ENCODE measurements at regions not wholly inside any gene's neighbourhood (a gene's known extent, or its start where the extent isn't known, plus 50 kb on each side); places are given as distances from the start of the nearest gene placed in this dataset.

DNA sequence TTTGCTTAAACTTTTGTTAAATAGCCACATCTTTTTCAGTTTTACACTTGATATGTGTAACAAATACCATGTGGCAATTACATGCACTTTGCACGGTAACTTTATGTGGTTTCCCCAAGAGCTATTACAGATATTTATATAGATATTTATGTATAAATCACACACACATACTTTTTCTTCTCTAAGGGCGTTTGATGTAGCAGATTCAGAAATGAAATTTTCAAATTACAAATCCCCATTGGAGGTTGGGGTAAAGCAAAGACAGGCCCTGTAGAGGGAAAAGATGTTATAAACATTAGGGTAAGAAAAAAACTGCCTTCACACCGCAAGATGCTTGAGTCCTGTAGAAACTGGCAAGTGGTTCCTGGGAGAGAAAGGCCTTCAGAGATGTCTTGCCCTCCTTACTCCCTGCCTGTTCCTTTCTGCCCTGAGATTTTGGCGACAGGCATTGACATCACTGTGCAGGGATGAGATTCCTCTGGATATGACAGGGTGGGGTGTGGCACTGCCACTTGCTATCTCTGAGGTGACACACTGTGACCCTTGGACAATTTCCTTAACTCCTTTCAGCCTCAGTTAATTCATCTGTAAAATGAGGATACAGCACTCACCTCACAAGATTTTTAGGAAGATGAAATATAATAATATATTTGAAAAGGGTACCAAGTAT is 177.9 kb upstream of the TUT7 start:
- Mint-ChIP-seq H3K9me3 (no peaks in the 10 kb centered on the region), H3K27ac (no peak overlapping the region), H3K4me1 (no peaks in the 10 kb centered on the region), H3K36me3 (ENCODE audit: low read depth) (no peaks in the 10 kb centered on the region), H3K27me3 (peaks cover 5% of the 10 kb centered on the region), H3K4me3 (no peak overlapping the region)
- ATAC-seq (no peak), DNase-seq (no peak)

DNA sequence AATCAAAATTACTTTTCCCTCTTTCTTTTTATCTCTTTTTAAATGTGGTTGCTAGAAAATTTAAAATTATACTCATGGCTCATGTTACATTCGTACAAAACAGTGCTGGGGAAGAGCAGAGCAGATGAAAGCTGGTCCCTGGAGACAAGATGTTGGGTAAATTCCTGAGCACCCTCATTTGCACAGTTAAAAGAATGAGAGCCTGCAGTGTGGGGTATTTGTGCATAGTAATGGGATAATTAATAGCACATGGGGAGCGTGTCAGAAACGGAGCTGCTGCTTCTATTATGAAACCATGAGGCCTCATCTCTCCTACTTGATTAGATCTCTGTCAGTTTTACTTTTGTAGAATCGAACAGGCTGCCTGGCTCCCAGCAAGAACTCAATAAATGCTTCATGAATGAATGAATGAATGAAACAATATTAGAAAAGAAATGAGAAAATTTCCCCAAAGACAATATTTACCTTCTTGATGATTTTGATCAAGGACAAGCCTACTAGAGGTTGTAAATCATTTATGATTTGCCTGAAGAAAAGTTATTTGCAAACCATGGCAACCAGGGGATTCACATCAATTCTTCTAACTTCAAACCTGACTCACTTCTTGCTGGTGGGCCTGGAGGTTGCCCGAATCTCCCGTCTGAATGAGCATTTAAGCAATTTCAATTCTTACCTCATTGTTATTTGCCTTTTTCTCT is 177.2 kb upstream of the TUT7 start:
- H3K36me3 Mint-ChIP-seq (ENCODE audit: low read depth), result no peaks in the 10 kb centered on the region

DNA sequence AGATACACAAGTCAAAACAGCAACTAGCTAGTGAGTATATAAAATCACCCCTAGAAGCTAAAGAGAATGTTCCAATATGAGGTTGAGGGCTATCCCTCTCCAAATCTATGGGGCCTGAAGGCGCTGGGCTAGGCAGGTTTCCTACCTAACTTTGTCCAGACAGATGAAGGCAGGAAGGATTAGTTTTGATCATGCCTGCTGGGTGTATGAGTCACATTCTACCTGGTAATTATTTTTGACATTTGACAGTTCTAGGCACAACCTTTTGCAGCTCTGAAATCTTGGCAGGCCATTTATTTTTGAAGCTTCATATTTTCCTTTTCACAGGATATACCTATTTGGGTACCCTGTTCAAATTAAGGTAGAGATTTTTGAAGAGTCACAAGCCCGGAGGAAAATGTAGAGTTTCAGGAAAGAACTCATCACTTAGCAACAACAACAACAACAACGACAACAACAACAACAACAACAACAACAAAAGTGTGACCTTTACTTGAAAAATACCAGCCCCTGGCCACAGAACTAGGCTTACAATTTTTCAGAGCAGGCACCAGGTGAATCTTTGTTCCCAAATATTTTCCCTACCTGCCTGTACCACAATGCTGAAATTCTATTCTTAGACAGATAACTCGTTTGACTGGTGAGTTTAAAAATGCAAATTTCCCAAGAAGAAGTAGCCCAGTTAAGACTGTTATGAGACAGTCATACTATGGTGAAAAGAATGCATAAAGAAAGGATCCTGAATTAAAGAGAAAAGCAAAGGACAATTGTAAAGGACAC is 175.5 kb upstream of the TUT7 start:
- no peak overlapping the region for H3K27ac Mint-ChIP-seq
- no peak overlapping the region for H3K4me3 Mint-ChIP-seq
- H3K27me3 Mint-ChIP-seq, result peaks cover 5% of the 10 kb centered on the region
- ATAC-seq, result no peak
- no peak for DNase-seq
- no peaks in the 10 kb centered on the region for H3K36me3 Mint-ChIP-seq (ENCODE audit: low read depth)
- H3K4me1 Mint-ChIP-seq, result no peaks in the 10 kb centered on the region
- no peaks in the 10 kb centered on the region for H3K9me3 Mint-ChIP-seq

More for the DNA sequence above, 177.2 kb upstream of the TUT7 start:
- Mint-ChIP-seq H3K4me3 (no peak overlapping the region), H3K4me1 (no peaks in the 10 kb centered on the region), H3K9me3 (no peaks in the 10 kb centered on the region), H3K27ac (no peak overlapping the region), H3K27me3 (peaks cover 5% of the 10 kb centered on the region)
- DNase-seq (no peak), ATAC-seq (no peak)

- Mint-ChIP-seq H3K27me3 (peaks cover 5% of the 10 kb centered on the region), H3K36me3 (ENCODE audit: low read depth) (no peaks in the 10 kb centered on the region), H3K4me1 (no peaks in the 10 kb centered on the region), H3K27ac (no peak overlapping the region), H3K4me3 (no peak overlapping the region), H3K9me3 (no peaks in the 10 kb centered on the region)
- ATAC-seq (no peak), DNase-seq (no peak)
Measured at GRCh38 chr9:86526021-86526420, 171.8 kb upstream of the TUT7 start.

DNA sequence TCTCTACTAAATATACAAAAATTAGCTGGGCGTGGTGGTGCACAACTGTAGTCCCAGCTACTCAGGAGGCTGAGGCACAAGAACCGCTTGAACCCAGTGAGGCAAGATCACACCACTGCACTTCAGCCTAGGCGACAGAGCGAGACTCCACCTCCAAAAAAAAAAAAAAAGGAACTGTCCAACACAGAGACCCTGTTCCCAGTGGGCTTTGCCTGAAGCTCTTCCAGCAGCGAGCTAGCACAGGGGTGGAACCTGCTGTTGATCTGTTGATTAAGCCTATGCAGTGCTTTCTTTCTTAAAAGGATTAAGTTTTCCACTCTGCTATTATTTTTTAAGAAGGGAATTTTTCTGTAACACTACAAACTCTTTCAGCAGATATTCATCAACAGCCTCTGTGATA is 171.0 kb upstream of the TUT7 start:
- Mint-ChIP-seq H3K36me3 (ENCODE audit: low read depth) (no peaks in the 10 kb centered on the region), H3K27ac (no peak overlapping the region), H3K9me3 (no peaks in the 10 kb centered on the region), H3K4me3 (no peak overlapping the region), H3K4me1 (no peaks in the 10 kb centered on the region), H3K27me3 (peaks cover 5% of the 10 kb centered on the region)
- DNase-seq (no peak), ATAC-seq (no peak)

GRCh38 chr9:86521977-86522376 is 167.8 kb upstream of the TUT7 start:
- H3K27ac Mint-ChIP-seq, result no peak overlapping the region
- DNase-seq (no peak), ATAC-seq (no peak)
- H3K4me3 Mint-ChIP-seq, result no peak overlapping the region
- H3K4me1 Mint-ChIP-seq, result no peaks in the 10 kb centered on the region
- no peaks in the 10 kb centered on the region for H3K36me3 Mint-ChIP-seq (ENCODE audit: low read depth)
- no peaks in the 10 kb centered on the region for H3K27me3 Mint-ChIP-seq
- no peaks in the 10 kb centered on the region for H3K9me3 Mint-ChIP-seq

DNA sequence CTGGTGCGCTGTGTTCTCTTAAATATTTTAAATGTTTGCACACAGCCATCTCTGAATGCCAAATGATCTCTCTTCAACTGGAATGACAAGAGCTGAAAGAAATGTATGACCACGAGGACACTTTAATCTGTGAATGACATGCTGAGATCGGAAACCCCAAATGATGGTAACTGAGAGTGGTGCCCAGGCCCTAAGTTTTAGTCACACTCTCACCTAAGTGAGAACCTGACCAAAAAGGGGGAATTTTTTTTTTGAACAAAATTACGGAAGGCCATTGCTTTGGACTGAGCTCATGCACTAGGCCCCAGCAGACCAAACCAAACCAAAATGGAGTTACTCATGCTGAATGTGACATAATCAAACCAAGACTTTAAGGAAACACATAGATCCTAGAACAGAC is 167.1 kb upstream of the TUT7 start:
- H3K4me3 Mint-ChIP-seq, result no peak overlapping the region
- H3K27ac Mint-ChIP-seq, result no peak overlapping the region
- H3K27me3 Mint-ChIP-seq, result no peaks in the 10 kb centered on the region
- H3K36me3 Mint-ChIP-seq (ENCODE audit: low read depth), result no peaks in the 10 kb centered on the region
- ATAC-seq (no peak), DNase-seq (no peak)
- H3K4me1 Mint-ChIP-seq, result no peaks in the 10 kb centered on the region
- no peaks in the 10 kb centered on the region for H3K9me3 Mint-ChIP-seq

GRCh38 chr9:86519066-86519615 is 164.9 kb upstream of the TUT7 start:
- H3K4me1 Mint-ChIP-seq, result no peaks in the 10 kb centered on the region
- DNase-seq (no peak), ATAC-seq (no peak)
- no peaks in the 10 kb centered on the region for H3K9me3 Mint-ChIP-seq
- H3K4me3 Mint-ChIP-seq, result no peak overlapping the region
- H3K27ac Mint-ChIP-seq, result no peak overlapping the region
- no peaks in the 10 kb centered on the region for H3K27me3 Mint-ChIP-seq
- H3K36me3 Mint-ChIP-seq (ENCODE audit: low read depth), result no peaks in the 10 kb centered on the region

DNA sequence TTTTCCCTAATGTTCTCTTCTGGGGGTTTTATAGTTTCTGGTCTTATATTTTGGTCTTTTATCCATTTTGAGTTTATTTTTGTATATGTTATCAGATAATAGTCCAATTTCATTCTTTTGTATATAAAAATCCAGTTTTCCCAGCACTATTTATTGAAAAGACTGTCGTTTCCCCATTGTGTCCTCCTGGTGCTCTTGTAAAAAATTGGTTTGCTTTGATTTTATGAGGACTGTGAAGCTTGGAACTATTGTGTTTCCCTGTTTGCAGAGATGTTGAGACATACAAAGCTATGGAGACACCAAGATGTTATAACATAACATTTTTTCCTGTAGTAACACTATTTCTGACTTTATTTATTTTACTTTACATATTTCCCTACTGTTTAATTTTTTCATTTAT is 163.3 kb upstream of the TUT7 start:
- H3K36me3 Mint-ChIP-seq (ENCODE audit: low read depth), result no peaks in the 10 kb centered on the region
- no peaks in the 10 kb centered on the region for H3K4me1 Mint-ChIP-seq
- H3K4me3 Mint-ChIP-seq, result no peak overlapping the region
- DNase-seq (no peak), ATAC-seq (no peak)
- H3K27me3 Mint-ChIP-seq, result no peaks in the 10 kb centered on the region
- H3K9me3 Mint-ChIP-seq, result no peaks in the 10 kb centered on the region
- H3K27ac Mint-ChIP-seq, result no peak overlapping the region

GRCh38 chr9:86516564-86516963 is 162.4 kb upstream of the TUT7 start:
- no peak for ATAC-seq
- no peaks in the 10 kb centered on the region for H3K9me3 Mint-ChIP-seq
- H3K4me1 Mint-ChIP-seq, result no peaks in the 10 kb centered on the region
- H3K36me3 Mint-ChIP-seq (ENCODE audit: low read depth), result no peaks in the 10 kb centered on the region
- no peak for DNase-seq
- no peaks in the 10 kb centered on the region for H3K27me3 Mint-ChIP-seq
- H3K4me3 Mint-ChIP-seq, result no peak overlapping the region
- no peak overlapping the region for H3K27ac Mint-ChIP-seq

DNA sequence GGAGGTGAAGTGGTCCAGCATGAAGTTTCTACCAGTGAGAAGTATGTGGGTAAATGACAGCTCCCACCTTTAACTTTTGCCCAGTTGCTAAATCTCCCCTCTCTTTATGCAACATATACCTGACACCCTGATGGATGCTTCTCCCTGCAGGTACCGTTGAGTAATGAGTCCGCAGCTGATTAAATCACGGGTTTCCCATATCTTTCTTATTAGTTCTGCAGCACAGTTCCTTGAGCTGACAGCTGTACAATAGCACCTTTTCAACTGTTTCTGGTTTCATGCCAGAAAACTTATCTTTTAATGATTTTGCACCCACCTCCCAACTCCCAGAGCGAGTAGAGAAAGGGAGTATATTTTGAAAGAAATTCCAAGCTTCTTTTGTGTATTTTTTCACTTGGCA is 161.0 kb upstream of the TUT7 start:
- no peak for ATAC-seq
- H3K4me1 Mint-ChIP-seq, result no peaks in the 10 kb centered on the region

DNA sequence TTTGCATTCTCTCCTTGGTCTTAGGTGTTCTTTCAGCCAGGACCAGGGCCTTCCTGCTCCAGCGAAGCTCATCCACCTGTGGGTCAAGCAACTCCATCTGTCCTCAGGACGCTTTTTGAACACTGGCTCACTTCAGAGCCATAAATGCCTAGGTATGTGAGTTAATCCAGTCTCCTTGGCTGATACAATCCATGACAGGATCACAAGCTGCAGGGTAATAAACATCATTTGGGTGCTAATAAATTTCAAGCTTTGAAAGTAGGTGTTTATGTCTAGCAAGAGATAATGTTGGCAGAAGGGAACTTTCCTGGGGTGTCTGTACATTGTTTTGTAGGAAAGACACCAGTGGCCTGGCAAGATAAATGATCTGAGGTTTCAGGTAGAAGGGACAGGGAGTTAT is 159.2 kb upstream of the TUT7 start:
- Mint-ChIP-seq H3K4me3 (no peak overlapping the region), H3K36me3 (ENCODE audit: low read depth) (no peaks in the 10 kb centered on the region), H3K4me1 (no peaks in the 10 kb centered on the region), H3K9me3 (no peaks in the 10 kb centered on the region), H3K27ac (no peak overlapping the region), H3K27me3 (peaks cover 3% of the 10 kb centered on the region)
- DNase-seq (no peak), ATAC-seq (no peak)

More for the DNA sequence above, 161.0 kb upstream of the TUT7 start:
- Mint-ChIP-seq H3K4me3 (no peak overlapping the region), H3K27ac (no peak overlapping the region), H3K9me3 (no peaks in the 10 kb centered on the region), H3K27me3 (peaks cover 3% of the 10 kb centered on the region), H3K36me3 (ENCODE audit: low read depth) (no peaks in the 10 kb centered on the region)
- DNase-seq, result no peak

DNA sequence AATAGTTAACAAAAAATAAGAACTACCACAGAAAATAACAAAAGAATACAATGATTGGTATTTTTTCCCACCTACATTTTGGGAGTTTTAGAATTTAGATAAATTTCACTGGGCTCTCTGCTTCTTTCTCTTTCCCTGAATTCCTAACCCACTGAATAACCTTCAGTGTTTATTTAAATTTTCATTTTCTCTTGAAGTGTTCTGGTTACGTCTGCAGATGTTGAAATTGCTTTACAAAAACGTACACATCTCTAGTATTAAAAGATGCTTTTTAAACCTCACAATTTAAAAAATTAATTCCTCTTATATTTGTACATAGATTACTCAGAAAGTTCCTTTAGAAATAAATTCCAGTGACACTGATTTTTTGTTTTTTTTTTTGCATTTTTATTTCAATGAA is 158.7 kb upstream of the TUT7 start:
- ATAC-seq (no peak), DNase-seq (no peak)
- Mint-ChIP-seq H3K36me3 (ENCODE audit: low read depth) (no peaks in the 10 kb centered on the region), H3K27ac (no peak overlapping the region), H3K9me3 (no peaks in the 10 kb centered on the region), H3K4me3 (no peak overlapping the region), H3K4me1 (no peaks in the 10 kb centered on the region), H3K27me3 (peaks cover 3% of the 10 kb centered on the region)

GRCh38 chr9:86511614-86512360 is 157.6 kb upstream of the TUT7 start:
- Mint-ChIP-seq H3K27me3 (peaks cover 3% of the 10 kb centered on the region), H3K27ac (no peak overlapping the region), H3K4me3 (no peak overlapping the region), H3K4me1 (no peaks in the 10 kb centered on the region), H3K36me3 (ENCODE audit: low read depth) (no peaks in the 10 kb centered on the region), H3K9me3 (no peaks in the 10 kb centered on the region)
- ATAC-seq, result no peak
- DNase-seq, result no peak

Measured in activated naive CD8-positive, alpha-beta T cell treated with anti-CD3 and anti-CD28 coated beads, Interleukin-2, amount 50 U/mL, for 24 hours (primary cell).